ENCODE measurements at regions not wholly inside any gene's neighbourhood (a gene's known extent, or its start where the extent isn't known, plus 50 kb on each side); places are given as distances from the start of the nearest gene placed in this dataset.
"Not testable (repeated sequence)": the region's sequence is repeated elsewhere in the genome, so short reads cannot be mapped to it uniquely, and the experiment has no call there.

- no peak for ATAC-seq (ENCODE audit: poor library complexity)
- no peaks in the 10 kb centered on the region for H3K4me1 Mint-ChIP-seq (ENCODE audit: low read depth)
- Histone ChIP-seq H3K4me3 (ENCODE audit: low read length) (no peak overlapping the region), H3K36me3 (ENCODE audit: insufficient read depth, low read length) (no peaks in the 10 kb centered on the region), H3K9me3 (ENCODE audit: control insufficient read depth in 1 of 2, insufficient read depth in 1 of 2, low read length in 2 of 2) (no peaks in the 10 kb centered on the region), H3K27me3 (ENCODE audit: control insufficient read depth in 1 of 2, insufficient read depth in 2 of 2, low read length in 2 of 2) (peaks cover 0 to 3% of the 10 kb centered on the region in 2 experiments), H3K4me1 (ENCODE audit: insufficient read depth, low read length) (no peaks in the 10 kb centered on the region), H3K27ac (ENCODE audit: low read depth in 1 of 2, low read length in 2 of 2) (no peak overlapping the region)
- H3K36me3 Mint-ChIP-seq (ENCODE audit: low read depth): no peaks in the 10 kb centered on the region
- ChIA-PET POLR2A (no interaction called here), CTCF (no interaction called here)
- DNase-seq: no peak
- H3K9me3 Mint-ChIP-seq: no peaks in the 10 kb centered on the region
- no peak overlapping the region for H3K4me3 Mint-ChIP-seq
- intact Hi-C loops (cut with DNase I, micrococcal nuclease): no loop called here
- no peak for TF ChIP-seq CTCF (IDR thresholded peaks at IDR 0.05)
- H3K27ac Mint-ChIP-seq: no peak overlapping the region
- no peaks in the 10 kb centered on the region for H3K27me3 Mint-ChIP-seq
These were observed 251.6 kb downstream of the NUAK1 start for GRCh38 chr12:105887131-105887530.

GRCh38 chr12:105888696-105889095 lies 250.1 kb downstream of the NUAK1 start:
- DNase-seq: no peak
- no peaks in the 10 kb centered on the region for H3K27me3 Mint-ChIP-seq
- ChIA-PET CTCF (no interaction called here), POLR2A (no interaction called here)
- ATAC-seq (ENCODE audit: poor library complexity): no peak
- H3K9me3 Mint-ChIP-seq: no peaks in the 10 kb centered on the region
- intact Hi-C loops (cut with DNase I, micrococcal nuclease): no loop called here
- no peaks in the 10 kb centered on the region for H3K9me3 ChIP-seq (ENCODE audit: control insufficient read depth in 1 of 2, insufficient read depth in 1 of 2, low read length in 2 of 2)
- no peak overlapping the region for H3K4me3 Mint-ChIP-seq
- no peaks in the 10 kb centered on the region for H3K4me1 ChIP-seq (ENCODE audit: insufficient read depth, low read length)
- no peak overlapping the region for H3K27ac ChIP-seq (ENCODE audit: low read depth in 1 of 2, low read length in 2 of 2)
- no peaks in the 10 kb centered on the region for H3K27me3 ChIP-seq (ENCODE audit: control insufficient read depth in 1 of 2, insufficient read depth in 2 of 2, low read length in 2 of 2)
- TF ChIP-seq CTCF (IDR thresholded peaks at IDR 0.05): no peak
- no peaks in the 10 kb centered on the region for H3K4me1 Mint-ChIP-seq (ENCODE audit: low read depth)
- H3K36me3 Mint-ChIP-seq (ENCODE audit: low read depth): no peaks in the 10 kb centered on the region
- no peak overlapping the region for H3K27ac Mint-ChIP-seq
- no peak overlapping the region for H3K4me3 ChIP-seq (ENCODE audit: low read length)
- H3K36me3 ChIP-seq (ENCODE audit: insufficient read depth, low read length): no peaks in the 10 kb centered on the region

GRCh38 chr12:105892362-105892910 lies 246.3 kb downstream of the NUAK1 start:
- Histone ChIP-seq H3K9me3 (ENCODE audit: control insufficient read depth in 1 of 2, insufficient read depth in 1 of 2, low read length in 2 of 2) (no peaks in the 10 kb centered on the region), H3K4me3 (ENCODE audit: low read length) (no peak overlapping the region), H3K27ac (ENCODE audit: low read depth in 1 of 2, low read length in 2 of 2) (no peak overlapping the region), H3K4me1 (ENCODE audit: insufficient read depth, low read length) (no peaks in the 10 kb centered on the region), H3K27me3 (ENCODE audit: control insufficient read depth in 1 of 2, insufficient read depth in 2 of 2, low read length in 2 of 2) (no peaks in the 10 kb centered on the region), H3K36me3 (ENCODE audit: insufficient read depth, low read length) (no peaks in the 10 kb centered on the region)
- TF ChIP-seq CTCF (IDR thresholded peaks at IDR 0.05): no peak
- no peak for ATAC-seq (ENCODE audit: poor library complexity)
- intact Hi-C loops (cut with DNase I, micrococcal nuclease): no loop called here
- ChIA-PET CTCF (no interaction called here), POLR2A (no interaction called here)
- Mint-ChIP-seq H3K27me3 (no peaks in the 10 kb centered on the region), H3K4me1 (ENCODE audit: low read depth) (no peaks in the 10 kb centered on the region), H3K9me3 (no peaks in the 10 kb centered on the region), H3K4me3 (no peak overlapping the region), H3K27ac (no peak overlapping the region), H3K36me3 (ENCODE audit: low read depth) (no peaks in the 10 kb centered on the region)
- DNase-seq: no peak

- H3K27ac ChIP-seq (ENCODE audit: low read depth in 1 of 2, low read length in 2 of 2); H3K4me1 Mint-ChIP-seq (ENCODE audit: low read depth); ATAC-seq (ENCODE audit: poor library complexity); H3K27ac Mint-ChIP-seq; POLR2A ChIA-PET; H3K9me3 Mint-ChIP-seq; H3K4me3 Mint-ChIP-seq; H3K36me3 ChIP-seq (ENCODE audit: insufficient read depth, low read length); H3K9me3 ChIP-seq (ENCODE audit: control insufficient read depth in 1 of 2, insufficient read depth in 1 of 2, low read length in 2 of 2); H3K36me3 Mint-ChIP-seq (ENCODE audit: low read depth); H3K27me3 ChIP-seq (ENCODE audit: control insufficient read depth in 1 of 2, insufficient read depth in 2 of 2, low read length in 2 of 2); H3K27me3 Mint-ChIP-seq; H3K4me1 ChIP-seq (ENCODE audit: insufficient read depth, low read length); H3K4me3 ChIP-seq (ENCODE audit: low read length); DNase-seq; intact Hi-C loops (cut with DNase I, micrococcal nuclease); CTCF ChIA-PET: not testable (repeated sequence)
These were observed 243.4 kb downstream of the NUAK1 start for GRCh38 chr12:105895197-105895832.

Data from CD4-positive, alpha-beta T cell (primary cell).